ENCODE measurements at regions not wholly inside any gene's neighbourhood (a gene's known extent, or its start where the extent isn't known, plus 50 kb on each side); places are given as distances from the start of the nearest gene placed in this dataset.

DNA sequence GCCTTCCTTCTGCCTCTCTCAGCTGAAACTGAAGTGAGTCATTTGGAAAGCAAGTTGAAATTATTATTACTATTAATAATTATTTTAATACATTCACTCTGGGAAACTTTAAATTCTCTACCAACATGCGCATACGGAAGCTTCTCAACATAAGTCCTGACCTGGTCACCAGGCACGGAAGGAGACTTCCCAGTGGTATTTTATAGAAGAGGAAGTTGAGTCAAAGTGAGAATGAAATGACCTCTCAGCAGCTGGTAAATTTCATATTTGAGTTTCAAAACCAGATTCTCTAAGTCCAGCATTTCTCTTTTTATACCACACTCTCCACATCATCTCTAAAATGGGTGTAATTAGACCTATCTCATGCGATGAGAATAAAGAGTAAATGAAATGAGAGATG is 747.4 kb downstream of the VRK1 start:
- Histone ChIP-seq H3K27me3 (ENCODE audit: insufficient read depth, poor library complexity, severe bottlenecking) (no peaks in the 10 kb centered on the region), H3K27ac (replicated peaks) (no peak overlapping the region), H3K4me3 (replicated peaks; ENCODE audit: insufficient read depth, low read length) (no peak overlapping the region)
- no peak for TF ChIP-seq GABPA (IDR thresholded peaks at IDR 0.05; ENCODE audit: low read depth)
- TF ChIP-seq SPI1 (IDR thresholded peaks at IDR 0.05; ENCODE audit: borderline replicate concordance, low read depth): no peak
- TF ChIP-seq, protein P1, sequence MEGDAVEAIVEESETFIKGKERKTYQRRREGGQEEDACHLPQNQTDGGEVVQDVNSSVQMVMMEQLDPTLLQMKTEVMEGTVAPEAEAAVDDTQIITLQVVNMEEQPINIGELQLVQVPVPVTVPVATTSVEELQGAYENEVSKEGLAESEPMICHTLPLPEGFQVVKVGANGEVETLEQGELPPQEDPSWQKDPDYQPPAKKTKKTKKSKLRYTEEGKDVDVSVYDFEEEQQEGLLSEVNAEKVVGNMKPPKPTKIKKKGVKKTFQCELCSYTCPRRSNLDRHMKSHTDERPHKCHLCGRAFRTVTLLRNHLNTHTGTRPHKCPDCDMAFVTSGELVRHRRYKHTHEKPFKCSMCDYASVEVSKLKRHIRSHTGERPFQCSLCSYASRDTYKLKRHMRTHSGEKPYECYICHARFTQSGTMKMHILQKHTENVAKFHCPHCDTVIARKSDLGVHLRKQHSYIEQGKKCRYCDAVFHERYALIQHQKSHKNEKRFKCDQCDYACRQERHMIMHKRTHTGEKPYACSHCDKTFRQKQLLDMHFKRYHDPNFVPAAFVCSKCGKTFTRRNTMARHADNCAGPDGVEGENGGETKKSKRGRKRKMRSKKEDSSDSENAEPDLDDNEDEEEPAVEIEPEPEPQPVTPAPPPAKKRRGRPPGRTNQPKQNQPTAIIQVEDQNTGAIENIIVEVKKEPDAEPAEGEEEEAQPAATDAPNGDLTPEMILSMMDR (IDR thresholded peaks at IDR 0.05; ENCODE audit: insufficient read depth, low read length): no peak
- TF ChIP-seq POLR2AphosphoS5 (IDR thresholded peaks at IDR 0.05; ENCODE audit: low read depth): no peak
- TF ChIP-seq, protein P2, sequence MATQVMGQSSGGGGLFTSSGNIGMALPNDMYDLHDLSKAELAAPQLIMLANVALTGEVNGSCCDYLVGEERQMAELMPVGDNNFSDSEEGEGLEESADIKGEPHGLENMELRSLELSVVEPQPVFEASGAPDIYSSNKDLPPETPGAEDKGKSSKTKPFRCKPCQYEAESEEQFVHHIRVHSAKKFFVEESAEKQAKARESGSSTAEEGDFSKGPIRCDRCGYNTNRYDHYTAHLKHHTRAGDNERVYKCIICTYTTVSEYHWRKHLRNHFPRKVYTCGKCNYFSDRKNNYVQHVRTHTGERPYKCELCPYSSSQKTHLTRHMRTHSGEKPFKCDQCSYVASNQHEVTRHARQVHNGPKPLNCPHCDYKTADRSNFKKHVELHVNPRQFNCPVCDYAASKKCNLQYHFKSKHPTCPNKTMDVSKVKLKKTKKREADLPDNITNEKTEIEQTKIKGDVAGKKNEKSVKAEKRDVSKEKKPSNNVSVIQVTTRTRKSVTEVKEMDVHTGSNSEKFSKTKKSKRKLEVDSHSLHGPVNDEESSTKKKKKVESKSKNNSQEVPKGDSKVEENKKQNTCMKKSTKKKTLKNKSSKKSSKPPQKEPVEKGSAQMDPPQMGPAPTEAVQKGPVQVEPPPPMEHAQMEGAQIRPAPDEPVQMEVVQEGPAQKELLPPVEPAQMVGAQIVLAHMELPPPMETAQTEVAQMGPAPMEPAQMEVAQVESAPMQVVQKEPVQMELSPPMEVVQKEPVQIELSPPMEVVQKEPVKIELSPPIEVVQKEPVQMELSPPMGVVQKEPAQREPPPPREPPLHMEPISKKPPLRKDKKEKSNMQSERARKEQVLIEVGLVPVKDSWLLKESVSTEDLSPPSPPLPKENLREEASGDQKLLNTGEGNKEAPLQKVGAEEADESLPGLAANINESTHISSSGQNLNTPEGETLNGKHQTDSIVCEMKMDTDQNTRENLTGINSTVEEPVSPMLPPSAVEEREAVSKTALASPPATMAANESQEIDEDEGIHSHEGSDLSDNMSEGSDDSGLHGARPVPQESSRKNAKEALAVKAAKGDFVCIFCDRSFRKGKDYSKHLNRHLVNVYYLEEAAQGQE (IDR thresholded peaks at IDR 0.05; ENCODE audit: insufficient replicate concordance, low read depth): no peak
- DNase-seq (ENCODE audit: low read depth in 1 of 2, low spot score in 1 of 2): no peak

DNA sequence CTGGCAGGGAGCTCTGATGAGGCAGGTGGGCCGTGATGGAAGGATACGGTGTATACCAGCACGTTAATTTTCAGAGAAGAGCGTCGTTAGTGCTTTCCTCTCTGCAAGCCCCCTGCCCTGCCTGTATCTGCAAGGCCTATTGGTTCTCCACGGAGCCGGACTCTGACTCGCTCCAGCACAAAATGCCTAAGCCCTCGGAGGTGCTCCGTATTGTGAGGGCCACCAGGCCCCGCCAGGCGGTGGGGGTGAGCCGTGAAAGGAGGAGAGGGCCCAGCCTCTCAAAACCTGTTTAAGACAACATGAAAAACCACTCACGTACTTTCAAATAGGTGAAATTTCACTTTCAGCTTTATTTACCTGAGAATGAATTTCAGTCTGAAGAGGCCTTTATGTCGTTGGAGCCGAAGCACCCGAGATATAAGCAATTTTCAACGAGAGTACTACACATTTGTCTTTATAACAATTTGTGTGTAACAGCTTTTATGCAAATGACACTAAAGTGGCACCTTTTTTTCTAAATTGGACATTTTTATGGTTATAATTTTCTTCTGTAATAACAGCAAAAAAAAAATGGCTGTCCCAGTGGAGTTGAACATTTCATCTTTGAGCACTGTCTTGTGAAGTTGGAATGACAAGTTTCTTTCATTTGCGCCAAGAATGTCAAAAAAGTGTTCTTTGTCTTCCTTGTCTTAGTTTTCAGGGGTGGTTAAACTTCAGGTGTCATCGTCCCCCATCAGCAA is 749.5 kb downstream of the VRK1 start:
- DNase-seq (ENCODE audit: low read depth in 1 of 2, low spot score in 1 of 2): no peak

DNA sequence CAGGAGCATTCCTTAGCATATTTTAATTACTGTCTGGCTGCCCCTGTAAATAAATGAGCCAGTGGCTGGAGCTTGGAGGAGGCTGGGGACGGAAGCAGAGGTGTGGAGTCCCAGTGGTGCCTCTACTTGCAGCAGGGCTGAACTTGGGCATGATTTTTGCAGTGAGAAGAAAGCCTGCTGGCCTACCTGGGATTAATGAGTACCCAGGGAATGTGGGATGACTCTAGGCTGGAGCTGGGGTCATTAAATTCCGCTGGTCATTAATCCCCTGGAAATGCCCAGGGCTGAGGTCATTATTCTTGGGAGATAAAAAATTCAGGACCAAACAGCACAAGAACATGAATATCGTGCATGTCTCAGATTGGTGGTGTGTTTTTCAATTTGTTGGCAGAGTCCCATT is 753.3 kb downstream of the VRK1 start:
- Histone ChIP-seq H3K27me3 (ENCODE audit: insufficient read depth, poor library complexity, severe bottlenecking) (no peaks in the 10 kb centered on the region), H3K4me3 (replicated peaks; ENCODE audit: insufficient read depth, low read length) (no peak overlapping the region), H3K27ac (replicated peaks) (no peak overlapping the region)
- TF ChIP-seq, protein P1 (IDR thresholded peaks at IDR 0.05; ENCODE audit: insufficient read depth, low read length): no peak
- TF ChIP-seq, protein P2 (IDR thresholded peaks at IDR 0.05; ENCODE audit: insufficient replicate concordance, low read depth): no peak
- no peak for TF ChIP-seq SPI1 (IDR thresholded peaks at IDR 0.05; ENCODE audit: borderline replicate concordance, low read depth)
- TF ChIP-seq GABPA (IDR thresholded peaks at IDR 0.05; ENCODE audit: low read depth): no peak
- no peak for TF ChIP-seq POLR2AphosphoS5 (IDR thresholded peaks at IDR 0.05; ENCODE audit: low read depth)
- no peak for DNase-seq (ENCODE audit: low read depth in 1 of 2, low spot score in 1 of 2)

More for the DNA sequence above, 749.5 kb downstream of the VRK1 start:
- TF ChIP-seq, protein P2 (IDR thresholded peaks at IDR 0.05; ENCODE audit: insufficient replicate concordance, low read depth): no peak
- no peak for TF ChIP-seq POLR2AphosphoS5 (IDR thresholded peaks at IDR 0.05; ENCODE audit: low read depth)
- no peak for TF ChIP-seq SPI1 (IDR thresholded peaks at IDR 0.05; ENCODE audit: borderline replicate concordance, low read depth)
- TF ChIP-seq GABPA (IDR thresholded peaks at IDR 0.05; ENCODE audit: low read depth): no peak
- TF ChIP-seq, protein P1 (IDR thresholded peaks at IDR 0.05; ENCODE audit: insufficient read depth, low read length): no peak
- no peak overlapping the region for H3K27ac ChIP-seq (replicated peaks)
- H3K4me3 ChIP-seq (replicated peaks; ENCODE audit: insufficient read depth, low read length): no peak overlapping the region
- H3K27me3 ChIP-seq (ENCODE audit: insufficient read depth, poor library complexity, severe bottlenecking): no peaks in the 10 kb centered on the region
